Ovary (tissue), 7 donors: ENCODE measurements at regions not wholly inside any gene's neighbourhood (a gene's known extent, or its start where the extent isn't known, plus 50 kb on each side); places are given as distances from the start of the nearest gene placed in this dataset.
A peak's percentile ranks its signal among the peaks of the same experiment; 100 is the strongest.

Source experiments
- DNase-seq, 5 donors: peaks; one replicate each; pipeline ENCODE4 v3.0.0-alpha.2; 2019 to 2020
- H3K27ac ChIP-seq, 2 donors: fragments of 200-600 bp; one replicate each; pipeline versions ENCODE4 v1.5.1 to v1.8.0; 2019 to 2022
- H3K27me3 ChIP-seq: fragments of 200-600 bp; one replicate; pipeline ENCODE4 v1.8.0; 2022
- H3K36me3 ChIP-seq: fragments of 200-600 bp; sonication (generic); one replicate; pipeline ENCODE4 v1.5.1; 2019
- H3K4me1 ChIP-seq: one replicate; pipeline ENCODE4 v1.8.1; 2013; ENCODE audit warnings: mild to moderate bottlenecking, moderate library complexity; ENCODE audit not compliant: insufficient read depth
- H3K4me3 ChIP-seq: fragments of 200-600 bp; sonication (generic); one replicate; pipeline ENCODE4 v1.5.1; 2017
- H3K9me3 ChIP-seq, 2 donors: fragments of 200-600 bp in 1 of 2; sonication (generic) in 1 of 2; one replicate each; pipeline versions ENCODE4 v1.5.1 to v1.8.1; 2013 to 2019; ENCODE audit warnings: mild to moderate bottlenecking in 1 of 2, moderate library complexity in 1 of 2
- CTCF ChIP-seq, 3 donors: fragments of 450-650 bp in 2 of 3; fragments of 200-600 bp in 1 of 3; IDR thresholded peaks; one replicate each; pipeline versions ENCODE4 v1.5.1 to v1.8.0; 2016 to 2022; ENCODE audit warnings: antibody characterized with exemption in 3 of 3, mild to moderate bottlenecking in 1 of 3
- EP300 ChIP-seq: sonication (generic); formaldehyde crosslinking; IDR thresholded peaks from one replicate; pipeline ENCODE4 v1.6.1; 2017; ENCODE audit warnings: antibody characterized with exemption
- POLR2A ChIP-seq: fragments of 450-650 bp; IDR thresholded peaks from one replicate; pipeline ENCODE4 v1.6.1; 2017; ENCODE audit warnings: antibody characterized with exemption, mild to moderate bottlenecking, moderate library complexity
- WGBS, 3 donors: extraction: QIAGEN DNeasy Blood & Tissue Kit in 1 of 3; methylation state at CpG; one replicate each; pipeline versions ENCODE4 v1.1.5 to v1.1.7; 2013 to 2017; 5-methylcytosine and 5-hydroxymethylcytosine counted together
- intact Hi-C, 4 donors: fragments of 100-400 bp; cut with DNase I; formaldehyde crosslinking; loops; one replicate each; pipeline versions ENCODE4 v1.11.0 to v1.15.1; 2022 to 2023
- donor health status: DM: no; HTN: no; CAD: no; lungs with moderate emphysema.
- donor health status: DM: no; HTN: no; CAD: no.
- donor health status: Bipolar disorder and iron deficiency.
- donor health status: DM: no; HTN: no; CAD: no.
- donor health status: DM: yes; HTN: yes; CAD: no.

GRCh38 chr13:80717776-80718175 lies 376.9 kb upstream of the SPRY2 start:
- no peak for TF ChIP-seq EP300
- TF ChIP-seq POLR2A: no peak
- TF ChIP-seq CTCF (IDR thresholded peaks at IDR 0.05): no peak
- 89 to 93% (median 93%) methylated on average over 4 of the region's 4 CpGs for WGBS, 3 donors
- no peaks in the 10 kb centered on the region for H3K9me3 ChIP-seq
- H3K4me3 ChIP-seq: no peak overlapping the region
- no peaks in the 10 kb centered on the region for H3K36me3 ChIP-seq
- H3K27me3 ChIP-seq: no peaks in the 10 kb centered on the region
- H3K4me1 ChIP-seq: no peaks in the 10 kb centered on the region
- intact Hi-C loops: no loop called here
- no peak for DNase-seq
- H3K27ac ChIP-seq: no peak overlapping the region

GRCh38 chr13:80716610-80717081 lies 375.7 kb upstream of the SPRY2 start:
- TF ChIP-seq CTCF (IDR thresholded peaks at IDR 0.05) (no peak), POLR2A (no peak)
- intact Hi-C loops: no loop called here
- H3K4me1 ChIP-seq: no peaks in the 10 kb centered on the region
- H3K4me3 ChIP-seq: no peak overlapping the region
- no peaks in the 10 kb centered on the region for H3K9me3 ChIP-seq
- peak in 1 of 5 donors; percentile 6 for DNase-seq
- WGBS, 3 donors: 31 to 46% (median 38%) methylated on average over 5 of the region's 5 CpGs
- no peak overlapping the region for H3K27ac ChIP-seq
- no peaks in the 10 kb centered on the region for H3K27me3 ChIP-seq
- no peaks in the 10 kb centered on the region for H3K36me3 ChIP-seq

GRCh38 chr13:80712026-80712425 lies 371.1 kb upstream of the SPRY2 start:
- no peak for TF ChIP-seq POLR2A
- TF ChIP-seq EP300: no peak
- TF ChIP-seq CTCF (IDR thresholded peaks at IDR 0.05): no peak

GRCh38 chr13:80708791-80709190 lies 367.9 kb upstream of the SPRY2 start:
- intact Hi-C loops: no loop called here
- Histone ChIP-seq H3K36me3 (no peaks in the 10 kb centered on the region), H3K27me3 (no peaks in the 10 kb centered on the region), H3K4me1 (no peaks in the 10 kb centered on the region), H3K9me3 (no peaks in the 10 kb centered on the region), H3K27ac (no peak overlapping the region), H3K4me3 (no peak overlapping the region)
- TF ChIP-seq CTCF (IDR thresholded peaks at IDR 0.05): no peak
- no peak for TF ChIP-seq POLR2A
- TF ChIP-seq EP300: no peak
- no peak for DNase-seq

More at GRCh38 chr13:80712026-80712425, 371.1 kb upstream of the SPRY2 start:
- Histone ChIP-seq H3K4me3 (no peak overlapping the region), H3K9me3 (no peaks in the 10 kb centered on the region), H3K36me3 (no peaks in the 10 kb centered on the region), H3K4me1 (no peaks in the 10 kb centered on the region), H3K27ac (no peak overlapping the region), H3K27me3 (no peaks in the 10 kb centered on the region)
- no peak for DNase-seq
- intact Hi-C loops: no loop called here
- 90 to 94% (median 90%) methylated on average over 2 of the region's 2 CpGs for WGBS, 3 donors
